ENCODE measurements at regions not wholly inside any gene's neighbourhood (a gene's known extent, or its start where the extent isn't known, plus 50 kb on each side); places are given as distances from the start of the nearest gene placed in this dataset.

DNA sequence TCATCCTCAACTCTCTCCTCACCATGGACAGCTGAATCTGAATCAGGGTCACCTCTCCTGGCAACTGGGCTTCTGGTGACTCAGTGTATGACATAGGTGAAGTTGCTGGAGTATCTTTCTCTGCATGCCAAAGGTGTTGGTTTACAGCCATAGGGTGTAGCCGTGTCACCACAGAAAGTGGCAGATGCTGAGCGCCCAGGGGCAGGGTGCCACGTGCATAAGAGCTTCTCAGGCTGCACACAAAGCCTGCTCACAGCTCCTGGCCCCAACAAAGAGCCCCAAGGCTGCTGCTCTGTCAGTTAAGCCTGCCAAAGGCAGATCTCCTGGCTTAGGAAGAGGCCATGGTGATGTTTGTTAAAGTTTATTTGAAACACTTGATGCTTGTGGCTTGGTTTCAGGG lies 297.7 kb upstream of the WWC1 start:
- no peak for DNase-seq (ENCODE audit: extremely low read depth in 1 of 11, low read depth in 9 of 11, low spot score in 4 of 11)

DNA sequence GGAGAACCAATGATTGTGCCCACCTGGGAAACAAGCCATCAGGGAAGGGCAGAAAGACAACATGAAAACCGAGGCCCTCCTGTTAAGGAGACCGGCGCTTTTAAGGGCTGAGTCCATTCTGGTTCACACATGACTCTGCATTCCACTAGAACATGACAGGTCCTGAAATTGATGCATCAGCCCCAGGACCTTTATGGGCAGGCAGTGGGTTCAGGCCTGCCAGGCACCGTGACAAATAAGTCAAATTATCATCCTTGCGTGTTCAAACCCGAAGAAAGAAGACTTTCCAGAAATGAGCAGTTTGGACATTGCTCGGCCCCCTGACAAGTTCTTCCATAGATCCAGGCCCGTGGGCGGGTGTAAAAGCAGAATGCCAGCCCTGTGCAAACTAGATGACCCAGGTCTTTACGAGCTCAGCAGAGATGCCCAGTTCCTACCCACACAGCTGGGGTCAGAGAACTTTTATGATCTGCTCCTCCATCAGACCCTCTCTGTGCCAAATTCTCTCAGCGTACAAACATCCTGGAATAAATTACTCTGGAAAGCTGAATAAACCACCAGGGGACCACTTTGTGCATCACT lies 295.5 kb upstream of the WWC1 start:
- DNase-seq (ENCODE audit: extremely low read depth in 1 of 11, low read depth in 9 of 11, low spot score in 4 of 11) = no peak

DNA sequence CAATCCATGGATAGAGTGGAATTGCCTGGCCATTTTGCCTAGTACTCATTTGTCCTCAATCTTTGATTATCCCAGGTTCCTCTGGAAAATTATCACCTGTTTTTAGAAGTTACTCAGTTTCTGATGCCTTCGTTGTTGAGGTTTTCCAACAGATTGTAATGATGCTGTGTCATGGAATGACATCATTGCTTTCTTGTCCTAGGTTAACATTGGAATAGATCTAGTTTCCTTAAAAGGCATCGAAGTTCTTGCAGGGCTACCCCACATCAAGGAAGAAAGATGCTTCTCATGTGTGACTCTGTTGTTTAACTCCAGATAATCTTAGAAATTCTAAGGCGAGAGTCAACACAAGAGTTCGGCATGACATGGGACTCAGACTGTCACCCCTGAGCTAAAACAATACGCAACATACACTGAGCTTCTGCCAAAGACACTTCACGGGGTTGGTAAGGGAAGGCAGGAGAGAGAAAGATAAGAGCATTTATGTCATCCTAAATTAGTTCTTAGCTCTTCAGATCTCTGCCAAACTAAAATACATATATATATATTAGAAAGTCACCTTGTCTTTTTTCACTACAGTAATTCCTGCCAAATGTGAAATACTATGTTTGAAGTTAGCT lies 293.2 kb upstream of the WWC1 start:
- DNase-seq (ENCODE audit: extremely low read depth in 1 of 11, low read depth in 9 of 11, low spot score in 4 of 11) = no peak

DNA sequence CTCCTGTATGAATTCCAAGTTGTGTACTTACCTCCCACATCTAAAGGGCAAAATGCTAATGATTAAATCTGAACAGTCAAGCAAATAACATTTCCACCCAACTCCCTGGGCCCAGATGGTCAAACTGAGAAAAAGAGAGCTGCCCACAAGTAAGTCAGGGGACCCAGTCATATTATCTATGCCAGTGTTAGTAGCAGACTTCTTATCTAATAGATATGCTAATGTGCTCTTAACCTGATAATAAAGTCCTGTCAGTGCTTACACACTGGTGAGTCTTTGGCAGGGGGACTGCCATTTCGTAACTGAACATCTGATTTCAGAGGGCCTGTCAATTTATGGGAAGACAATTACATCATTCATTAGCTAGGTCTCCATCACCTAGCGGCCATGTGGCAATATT lies 292.3 kb upstream of the WWC1 start:
- no peak for DNase-seq (ENCODE audit: extremely low read depth in 1 of 11, low read depth in 9 of 11, low spot score in 4 of 11)

DNA sequence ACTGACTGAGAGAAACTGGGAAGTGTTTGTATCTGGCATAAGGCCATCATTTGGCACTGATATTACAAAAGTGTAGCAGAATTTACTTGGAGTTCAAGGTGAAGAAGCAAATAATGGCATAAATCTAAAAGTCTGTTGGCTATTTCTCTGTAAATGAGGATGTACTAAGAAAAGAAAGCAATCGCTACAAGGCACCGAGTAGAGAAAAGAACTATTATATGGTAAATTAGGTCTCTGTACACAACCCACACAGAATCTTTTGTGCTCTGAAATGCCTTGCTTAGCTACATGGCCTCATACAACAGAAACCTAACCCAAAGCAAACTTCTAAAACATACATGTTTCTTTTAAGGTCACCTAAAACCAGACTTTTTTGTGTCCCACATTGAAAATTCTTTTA lies 290.1 kb upstream of the WWC1 start:
- DNase-seq (ENCODE audit: extremely low read depth in 1 of 11, low read depth in 9 of 11, low spot score in 4 of 11) = no peak

DNA sequence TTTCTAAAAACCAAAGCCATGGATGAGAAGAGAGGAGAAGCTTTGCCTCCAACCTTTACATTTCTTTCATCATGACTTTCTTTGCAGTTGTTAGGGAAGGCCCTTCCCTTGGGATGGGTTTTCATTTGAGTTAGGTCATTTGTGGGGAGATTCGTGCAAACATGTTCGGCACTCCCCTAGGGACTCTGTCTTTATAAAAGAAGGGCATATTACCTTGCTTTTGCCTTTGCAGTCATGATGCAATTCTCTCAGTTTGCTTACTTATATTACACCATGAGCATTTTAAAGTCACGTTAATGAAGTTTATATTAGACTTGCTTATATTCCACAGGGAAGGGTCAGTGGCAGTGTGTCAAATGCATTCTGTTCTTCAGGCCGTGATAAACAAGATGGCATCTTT lies 289.3 kb upstream of the WWC1 start:
- no peak for DNase-seq (ENCODE audit: extremely low read depth in 1 of 11, low read depth in 9 of 11, low spot score in 4 of 11)

DNA sequence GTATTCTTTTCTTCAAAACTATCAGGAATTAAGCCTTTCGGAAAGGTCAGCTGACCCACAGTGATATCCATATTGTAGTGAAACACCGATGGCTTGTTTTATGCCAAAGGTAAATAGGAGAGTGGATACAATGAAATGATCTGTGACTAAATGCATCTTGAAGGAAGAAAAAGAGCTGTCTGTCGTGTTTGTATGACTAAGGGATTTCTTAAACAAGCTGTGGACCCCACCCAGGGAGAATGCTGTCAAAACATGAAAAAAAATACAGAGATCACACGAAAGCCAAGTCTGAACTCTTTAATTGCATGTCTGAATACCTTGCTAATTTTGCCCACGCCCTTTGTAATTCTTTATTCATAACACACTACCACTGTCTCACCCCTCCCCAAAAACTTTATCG lies 286.4 kb upstream of the WWC1 start:
- DNase-seq (ENCODE audit: extremely low read depth in 1 of 11, low read depth in 9 of 11, low spot score in 4 of 11) = no peak

DNA sequence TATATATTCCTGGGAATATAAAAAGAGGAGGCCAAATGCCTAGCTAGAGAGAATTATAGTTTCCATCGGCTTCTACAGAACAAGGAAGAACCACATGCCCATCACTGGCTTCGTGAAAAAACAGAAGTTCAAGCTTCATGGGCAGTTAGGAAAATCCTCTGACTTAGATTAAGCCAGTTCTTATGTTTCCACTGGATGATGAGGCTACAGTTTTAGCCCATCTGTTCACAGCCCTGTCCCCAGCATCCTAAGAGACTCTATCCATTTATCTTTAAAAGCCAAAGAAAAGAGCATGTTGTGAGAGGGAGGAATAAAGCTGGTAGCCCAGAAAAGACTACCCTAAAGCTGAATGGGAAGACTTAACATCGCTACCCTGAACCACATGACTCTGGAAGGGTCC lies 285.5 kb upstream of the WWC1 start:
- no peak for DNase-seq (ENCODE audit: extremely low read depth in 1 of 11, low read depth in 9 of 11, low spot score in 4 of 11)

DNA sequence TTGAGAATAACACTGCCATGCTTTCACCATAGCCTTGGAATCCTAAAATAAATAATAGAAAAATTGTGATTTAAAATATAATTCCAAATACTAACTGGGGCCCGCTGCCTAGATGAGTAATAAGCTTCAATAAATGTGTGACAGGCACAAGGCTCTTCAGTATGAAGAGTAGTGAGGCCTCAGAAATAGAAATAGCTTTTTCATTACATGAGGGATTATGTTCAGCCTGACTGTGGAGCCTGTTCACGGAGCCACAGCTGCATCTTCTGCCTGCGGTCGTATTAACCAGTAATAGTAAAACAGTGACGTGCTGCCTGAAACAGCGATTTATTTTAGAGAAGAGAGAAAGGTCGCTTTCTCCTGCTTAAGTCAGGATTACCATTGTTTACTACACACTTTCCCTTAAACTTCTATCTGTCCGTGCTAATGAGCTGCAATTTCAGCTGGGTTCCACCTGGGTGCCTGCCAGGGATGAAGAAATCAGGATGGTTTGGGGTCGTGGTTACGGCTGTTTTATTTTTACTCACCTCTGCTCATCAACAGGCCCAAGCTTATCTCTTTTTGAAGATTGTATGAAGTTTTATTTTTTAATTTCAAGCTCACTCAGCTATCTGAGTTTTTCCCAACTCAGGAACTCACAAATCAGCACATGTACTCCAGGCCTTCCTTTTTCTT lies 284.9 kb upstream of the WWC1 start:
- no peak for DNase-seq (ENCODE audit: extremely low read depth in 1 of 11, low read depth in 9 of 11, low spot score in 4 of 11)

DNA sequence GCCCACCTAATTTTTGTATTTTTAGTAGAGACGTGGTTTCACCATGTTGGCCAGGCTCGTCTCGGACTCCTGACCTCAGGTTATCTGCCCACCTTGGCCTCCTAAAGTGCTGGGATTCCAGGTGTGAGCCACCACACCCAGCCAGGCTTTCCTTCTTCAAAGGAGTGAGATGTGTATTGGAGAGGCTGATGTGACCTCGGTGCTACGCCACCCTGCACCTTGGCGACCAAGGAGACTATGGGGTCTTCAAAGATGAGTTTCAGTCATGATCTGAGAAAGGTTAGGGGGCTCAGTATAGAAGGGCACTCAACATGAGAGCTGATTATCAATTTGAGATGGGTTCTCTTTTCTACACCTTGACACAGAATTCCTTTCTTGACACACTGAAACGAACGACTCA lies 284.2 kb upstream of the WWC1 start:
- no peak for DNase-seq (ENCODE audit: extremely low read depth in 1 of 11, low read depth in 9 of 11, low spot score in 4 of 11)

DNA sequence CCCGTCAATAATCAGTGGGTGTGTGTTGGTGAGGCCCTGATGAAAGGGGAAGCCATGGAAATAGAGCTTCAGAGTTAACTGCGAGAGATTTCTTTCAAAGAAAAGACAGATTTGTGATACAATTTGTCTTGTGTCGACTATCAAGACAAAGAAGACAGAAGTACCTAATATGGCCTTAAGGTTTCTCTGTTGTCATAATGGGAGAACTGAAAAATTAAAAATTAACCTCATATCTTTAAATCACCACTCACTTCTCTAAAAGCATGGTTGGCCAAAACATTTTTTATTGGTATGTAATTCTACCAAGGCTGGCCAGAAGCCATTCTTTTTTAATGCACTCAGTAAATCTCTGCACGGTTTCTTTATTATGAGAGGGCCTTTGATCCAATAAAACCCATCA lies 282.9 kb upstream of the WWC1 start:
- DNase-seq (ENCODE audit: extremely low read depth in 1 of 11, low read depth in 9 of 11, low spot score in 4 of 11) = no peak

DNA sequence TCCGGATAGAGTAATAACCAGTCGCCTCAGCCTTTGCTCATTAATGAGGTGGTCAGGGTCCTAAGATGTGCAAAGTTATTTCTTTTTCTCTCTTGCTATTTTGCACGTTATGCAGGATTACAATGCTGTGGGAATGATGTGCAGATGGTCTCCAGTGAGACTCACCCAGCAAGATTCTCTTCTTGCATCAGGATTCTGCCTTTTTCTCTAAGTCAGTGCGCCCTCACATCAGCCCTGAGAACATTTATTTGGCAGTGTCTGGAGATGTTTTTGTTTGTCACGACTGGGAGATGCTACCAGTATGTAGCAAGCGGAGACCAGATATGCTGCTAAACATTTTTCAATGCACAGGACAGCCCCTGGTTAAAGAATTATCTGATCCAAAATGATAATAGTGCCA lies 280.3 kb upstream of the WWC1 start:
- DNase-seq (ENCODE audit: extremely low read depth in 1 of 11, low read depth in 9 of 11, low spot score in 4 of 11) = no peak

DNA sequence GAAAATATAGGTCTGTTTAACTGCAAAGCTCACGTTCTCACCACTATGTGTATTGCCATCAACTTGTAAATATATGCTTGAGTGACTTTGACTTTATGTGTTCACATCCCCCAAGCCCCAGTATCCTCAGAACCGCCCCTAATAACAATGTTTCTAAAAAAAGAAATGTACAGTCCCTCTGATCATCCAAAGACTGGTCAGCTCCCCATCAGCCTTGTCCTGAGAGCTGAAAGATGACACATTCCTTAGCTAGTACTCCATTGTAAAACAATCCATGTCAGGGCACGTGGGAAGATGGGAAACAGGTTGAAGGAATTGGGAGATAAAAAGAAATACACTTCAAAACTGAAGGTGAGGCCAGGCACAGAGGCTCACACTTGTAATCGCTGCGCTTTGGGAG lies 279.4 kb upstream of the WWC1 start:
- DNase-seq (ENCODE audit: extremely low read depth in 1 of 11, low read depth in 9 of 11, low spot score in 4 of 11) = no peak

DNA sequence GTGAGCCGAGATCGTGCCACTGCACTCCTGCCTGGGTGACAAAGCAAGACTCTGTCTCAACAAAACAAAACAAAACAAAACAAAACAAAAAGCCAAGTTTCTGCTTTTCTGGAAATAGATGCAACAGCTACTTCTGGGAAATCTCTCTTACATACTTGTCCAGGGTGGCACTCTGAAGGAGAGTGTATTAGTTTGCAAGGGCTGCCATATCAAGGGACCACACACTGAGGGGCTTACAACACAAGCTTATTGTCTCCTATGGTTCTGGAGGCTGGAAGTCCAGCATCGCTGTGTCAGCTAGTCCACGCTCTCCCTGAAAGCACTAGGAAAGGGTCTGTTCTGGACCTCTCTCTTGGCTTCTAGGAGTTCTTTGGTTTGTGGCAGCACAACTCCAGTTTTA lies 277.9 kb upstream of the WWC1 start:
- no peak for DNase-seq (ENCODE audit: extremely low read depth in 1 of 11, low read depth in 9 of 11, low spot score in 4 of 11)

DNA sequence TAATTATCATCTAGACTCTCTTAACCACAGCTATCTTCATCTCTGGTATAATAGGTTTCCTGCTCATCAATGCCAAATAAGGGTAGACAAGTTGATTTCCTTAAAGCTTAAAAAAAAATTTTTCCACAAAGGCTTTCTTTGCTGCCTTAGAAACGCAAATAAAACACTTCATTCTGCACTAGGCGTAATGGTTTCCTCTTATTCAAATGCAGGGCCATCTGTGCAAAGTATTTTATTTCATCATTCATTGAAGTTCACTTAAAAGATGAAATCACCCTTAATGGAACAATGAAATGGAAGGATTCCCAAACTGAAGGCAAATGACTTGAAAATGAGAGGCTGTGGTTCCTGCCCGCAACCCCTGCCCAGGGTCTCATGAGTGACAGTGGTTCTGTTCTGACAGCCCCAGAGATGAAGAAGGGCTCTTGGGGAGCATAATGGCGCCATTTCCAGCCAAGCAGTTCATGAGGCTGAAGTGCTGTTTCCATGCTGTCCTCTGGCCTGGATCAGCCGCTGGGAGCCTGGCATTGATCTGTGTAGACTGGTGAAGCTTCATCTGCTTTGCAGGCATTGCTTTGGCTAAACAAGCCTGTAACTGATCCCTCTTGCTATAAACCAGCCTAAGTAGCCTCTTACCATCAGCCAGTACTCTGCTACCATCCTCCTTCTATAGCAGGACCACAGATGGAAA lies 276.9 kb upstream of the WWC1 start:
- DNase-seq (ENCODE audit: extremely low read depth in 1 of 11, low read depth in 9 of 11, low spot score in 4 of 11) = no peak

DNA sequence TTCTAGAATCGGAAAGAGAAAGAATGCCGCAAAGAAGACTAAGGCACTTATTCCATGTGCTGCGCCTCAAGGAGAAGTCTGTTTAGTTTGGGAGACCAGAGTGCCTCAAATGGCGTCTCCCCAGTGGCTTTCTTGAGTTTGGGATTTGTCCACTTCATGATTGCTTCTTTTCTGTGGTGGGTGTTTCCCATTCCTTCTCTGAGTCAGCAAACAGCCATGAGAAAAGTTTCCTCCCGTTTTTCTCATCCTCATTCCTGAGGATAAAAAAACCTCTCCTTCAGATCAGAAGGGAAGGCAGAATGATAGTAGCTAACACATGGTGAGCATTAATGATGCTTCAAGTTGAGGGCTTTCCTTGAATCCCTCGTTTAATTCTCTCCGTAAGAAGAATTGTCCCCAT lies 275.9 kb upstream of the WWC1 start:
- DNase-seq (ENCODE audit: extremely low read depth in 1 of 11, low read depth in 9 of 11, low spot score in 4 of 11) = no peak

DNA sequence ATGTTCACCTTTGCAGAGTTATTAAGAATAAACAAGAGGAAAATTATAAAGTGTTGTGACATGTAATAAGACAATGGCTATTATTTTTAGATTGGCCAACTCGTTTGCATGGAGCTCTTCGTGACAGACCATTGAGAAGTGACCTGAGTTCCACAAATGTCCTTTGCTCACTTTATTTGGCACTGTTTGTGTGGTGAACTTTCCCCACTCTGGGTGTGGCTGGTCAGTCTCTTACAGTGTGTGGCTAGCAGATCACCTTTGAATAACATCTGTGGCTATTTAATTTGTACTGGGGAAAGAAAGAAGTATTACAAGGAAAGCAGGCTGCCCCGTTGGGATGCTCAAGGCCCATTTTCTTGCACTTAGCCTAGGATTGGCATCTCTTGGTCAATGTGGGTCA lies 274.1 kb upstream of the WWC1 start:
- DNase-seq (ENCODE audit: extremely low read depth in 1 of 11, low read depth in 9 of 11, low spot score in 4 of 11) = no peak

DNA sequence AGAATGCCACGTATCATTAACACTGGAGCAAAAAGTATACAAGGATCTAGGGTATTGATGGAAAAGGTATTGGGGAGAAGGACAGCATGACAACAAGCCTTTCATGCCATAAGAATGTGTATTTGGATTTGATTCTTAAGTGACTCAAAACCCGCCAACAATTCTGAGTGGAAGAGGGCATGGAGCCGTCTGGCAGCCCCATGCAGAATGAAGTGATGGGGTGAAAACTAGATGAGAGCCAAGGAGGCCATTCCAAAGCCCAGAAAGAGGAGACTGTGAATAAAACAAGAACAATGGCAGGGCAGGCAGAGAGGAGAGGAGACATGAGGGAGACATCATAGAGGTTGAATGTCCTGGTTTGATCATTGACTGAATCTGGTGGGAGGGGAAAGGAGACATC lies 272.3 kb upstream of the WWC1 start:
- DNase-seq (ENCODE audit: extremely low read depth in 1 of 11, low read depth in 9 of 11, low spot score in 4 of 11) = no peak

DNA sequence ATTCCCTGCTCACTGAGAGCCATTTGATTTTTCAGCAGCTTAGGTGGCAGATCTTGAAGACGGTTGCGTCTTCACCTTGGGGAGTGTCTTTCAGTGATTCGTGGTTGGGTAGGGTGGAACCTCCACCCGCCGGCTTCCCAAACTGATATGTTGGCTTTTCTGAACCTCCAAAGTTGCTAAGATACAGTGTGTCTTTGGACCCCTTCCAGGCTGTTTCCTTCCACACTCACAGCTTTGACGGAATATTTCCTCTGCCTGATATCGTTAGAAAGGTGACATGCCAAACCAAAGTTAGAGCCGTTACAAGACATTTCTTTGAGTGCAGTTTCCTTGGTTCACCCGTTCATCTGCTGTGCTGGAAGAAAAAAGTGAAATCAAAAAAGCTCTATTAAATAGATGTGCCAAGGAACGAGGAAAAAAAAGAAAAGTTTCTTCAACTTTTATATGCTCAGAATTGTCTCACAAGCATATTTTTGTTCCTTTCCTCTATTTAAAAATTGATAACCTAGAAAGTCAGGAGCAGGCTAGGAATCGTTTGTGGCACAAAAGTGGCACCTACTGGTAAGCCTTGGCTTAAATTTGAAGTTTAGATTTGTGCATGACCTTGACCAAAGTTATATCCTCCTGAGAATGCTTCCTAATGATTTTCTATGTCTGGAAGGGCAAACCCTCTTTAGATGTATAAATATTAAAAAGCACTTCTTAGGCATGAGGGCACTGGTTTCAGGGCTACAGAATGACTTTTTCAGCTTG lies 270.7 kb upstream of the WWC1 start:
- DNase-seq (ENCODE audit: extremely low read depth in 1 of 11, low read depth in 9 of 11, low spot score in 4 of 11) = no peak

Data from renal cortex interstitium (tissue), 11 donors.